MG63 (cell line): ENCODE measurements at regions not wholly inside any gene's neighbourhood (a gene's known extent, or its start where the extent isn't known, plus 50 kb on each side); places are given as distances from the start of the nearest gene placed in this dataset.
"Not testable (repeated sequence)": the region's sequence is repeated elsewhere in the genome, so short reads cannot be mapped to it uniquely, and the experiment has no call there.

Experiments used
- DNase-seq: peaks from one replicate; pipeline ENCODE4 v3.0.0-alpha.2; 2020
- H3K27me3 ChIP-seq: fragments of 250-450 bp; sonication (Bioruptor Pico); 2 replicates; pipeline ENCODE4 v1.5.1; 2020; ENCODE audit warnings: mild to moderate bottlenecking, moderate library complexity
- H3K36me3 ChIP-seq: fragments of 250-450 bp; sonication (Bioruptor Pico); 2 replicates; pipeline ENCODE4 v1.5.1; 2020; ENCODE audit warnings: mild to moderate bottlenecking, moderate library complexity
- H3K4me3 ChIP-seq: fragments of 250-450 bp; sonication (Bioruptor Pico); 2 replicates; pipeline ENCODE4 v1.5.1; 2020; ENCODE audit warnings: mild to moderate bottlenecking, moderate library complexity
- H3K9me3 ChIP-seq: fragments of 250-450 bp; sonication (Bioruptor Pico); 2 replicates; pipeline ENCODE4 v1.5.1; 2020; ENCODE audit warnings: mild to moderate bottlenecking, moderate library complexity

- Histone ChIP-seq H3K36me3 (no peaks in the 10 kb centered on the region), H3K9me3 (no peaks in the 10 kb centered on the region), H3K27me3 (no peaks in the 10 kb centered on the region), H3K4me3 (no peak overlapping the region)
- DNase-seq = no peak
These were observed 194.0 kb upstream of the RBBP8 start for GRCh38 chr18:22739061-22739642.

DNA sequence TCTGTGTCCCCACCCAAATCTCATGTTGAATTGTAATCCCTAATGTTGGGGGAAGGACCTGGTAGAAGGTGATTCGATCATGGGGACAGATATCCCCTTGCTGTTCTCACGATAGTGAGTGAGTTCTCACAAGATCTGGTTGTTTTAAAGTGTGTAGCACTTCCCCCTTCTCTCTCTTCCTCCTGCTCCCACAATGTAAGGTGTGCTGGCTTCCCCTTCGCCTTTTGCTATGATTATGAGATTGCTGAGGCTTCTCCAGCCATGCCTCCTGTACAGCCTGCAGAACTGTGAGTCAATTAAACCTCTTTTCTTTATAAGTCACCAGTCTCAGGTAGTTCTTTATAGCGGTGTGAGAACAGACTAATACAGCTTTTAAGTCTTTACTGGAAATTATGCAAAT is 193.3 kb upstream of the RBBP8 start:
- H3K36me3 ChIP-seq = no peaks in the 10 kb centered on the region
- no peaks in the 10 kb centered on the region for H3K27me3 ChIP-seq
- no peak overlapping the region for H3K4me3 ChIP-seq
- no peaks in the 10 kb centered on the region; the same call in 1 of the 2 replicates for H3K9me3 ChIP-seq
- DNase-seq = no peak

DNA sequence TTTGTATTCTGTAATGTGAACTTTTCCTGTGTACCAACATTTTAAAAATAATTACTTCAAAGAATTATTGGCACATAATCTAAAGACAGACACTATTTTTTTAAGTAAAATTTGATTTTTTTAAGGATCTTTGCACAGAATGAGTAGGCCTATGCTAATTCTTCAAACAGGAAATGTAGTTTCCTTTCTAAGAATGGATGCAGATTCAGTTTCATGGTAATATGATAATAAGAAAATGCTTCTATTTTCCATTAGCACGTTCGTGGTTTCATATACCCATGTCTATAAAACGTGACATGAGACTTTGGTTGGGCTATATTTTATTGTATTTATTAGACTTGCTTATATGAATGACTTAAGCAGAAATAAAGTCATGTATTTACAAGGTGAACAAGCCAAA is 191.8 kb upstream of the RBBP8 start:
- no peaks in the 10 kb centered on the region for H3K27me3 ChIP-seq

DNA sequence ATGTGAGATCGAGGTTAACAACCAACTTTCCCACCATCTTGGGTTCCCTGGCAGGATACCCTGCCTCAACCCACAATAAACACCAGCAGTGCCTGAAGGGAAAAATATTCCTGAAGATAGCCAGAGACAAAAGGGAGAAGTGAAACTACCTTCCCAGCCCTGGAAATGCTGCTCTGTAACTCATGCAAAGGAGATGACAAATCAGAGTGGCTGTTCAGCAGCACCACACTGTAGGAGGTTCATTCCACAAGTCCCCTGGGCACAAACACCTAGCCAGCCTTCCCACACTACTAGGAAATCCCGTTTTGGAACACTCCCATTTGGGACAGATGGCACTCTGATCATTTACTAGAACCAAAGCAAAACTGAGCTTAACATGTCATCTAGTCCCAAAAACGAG is 190.7 kb upstream of the RBBP8 start:
- Histone ChIP-seq H3K36me3 (no peaks in the 10 kb centered on the region), H3K27me3 (no peaks in the 10 kb centered on the region), H3K4me3 (no peak overlapping the region), H3K9me3 (no peaks in the 10 kb centered on the region; the same call in 1 of the 2 replicates)
- no peak for DNase-seq

More for the DNA sequence above, 191.8 kb upstream of the RBBP8 start:
- no peak for DNase-seq
- H3K4me3 ChIP-seq = no peak overlapping the region
- no peaks in the 10 kb centered on the region for H3K36me3 ChIP-seq
- no peaks in the 10 kb centered on the region; the same call in 1 of the 2 replicates for H3K9me3 ChIP-seq

GRCh38 chr18:22745966-22746365 is 187.2 kb upstream of the RBBP8 start:
- H3K9me3 ChIP-seq = no peaks in the 10 kb centered on the region; the same call in 1 of the 2 replicates
- no peaks in the 10 kb centered on the region for H3K36me3 ChIP-seq
- no peak for DNase-seq
- H3K4me3 ChIP-seq = no peak overlapping the region
- H3K27me3 ChIP-seq = no peaks in the 10 kb centered on the region

- no peaks in the 10 kb centered on the region for H3K36me3 ChIP-seq
- H3K27me3 ChIP-seq = no peaks in the 10 kb centered on the region
- no peak for DNase-seq
- no peaks in the 10 kb centered on the region for H3K9me3 ChIP-seq
- no peak overlapping the region for H3K4me3 ChIP-seq
These were observed 181.1 kb upstream of the RBBP8 start for GRCh38 chr18:22752014-22752413.

DNA sequence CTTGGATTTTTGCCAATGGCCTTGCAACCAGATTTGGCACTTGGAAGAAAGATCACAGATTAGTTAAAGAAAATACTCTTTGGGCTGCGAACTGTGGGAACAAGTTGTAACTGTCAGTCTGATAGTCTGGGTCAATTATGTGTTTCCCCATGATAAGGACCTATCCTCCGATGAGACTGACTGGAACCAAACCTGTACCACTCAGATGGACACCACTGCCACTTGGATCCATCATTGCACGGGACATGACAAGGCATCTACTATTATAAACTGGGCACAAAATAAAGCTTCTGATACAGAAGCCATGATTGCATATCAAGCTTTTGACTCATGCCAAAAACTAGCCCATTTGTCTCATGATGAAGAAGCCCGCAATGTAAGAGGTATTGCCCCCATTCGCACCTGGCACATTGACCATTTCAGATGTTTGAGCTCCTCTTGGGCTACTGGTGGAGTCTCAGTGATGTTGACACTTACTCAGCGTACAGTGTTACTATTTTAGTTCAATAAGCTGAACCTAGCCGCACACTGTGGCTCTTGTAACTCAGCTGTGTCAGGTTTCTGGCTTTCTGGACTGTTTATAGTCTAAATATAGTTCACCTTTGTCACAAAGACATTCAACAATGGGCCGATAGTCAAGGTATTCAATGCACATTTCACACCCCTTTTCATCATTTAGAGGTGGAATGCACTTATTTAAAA is 179.8 kb upstream of the RBBP8 start:
- Histone ChIP-seq H3K36me3 (no peaks in the 10 kb centered on the region), H3K27me3 (no peaks in the 10 kb centered on the region), H3K9me3 (no peaks in the 10 kb centered on the region), H3K4me3 (no peak overlapping the region)
- DNase-seq = no peak

DNA sequence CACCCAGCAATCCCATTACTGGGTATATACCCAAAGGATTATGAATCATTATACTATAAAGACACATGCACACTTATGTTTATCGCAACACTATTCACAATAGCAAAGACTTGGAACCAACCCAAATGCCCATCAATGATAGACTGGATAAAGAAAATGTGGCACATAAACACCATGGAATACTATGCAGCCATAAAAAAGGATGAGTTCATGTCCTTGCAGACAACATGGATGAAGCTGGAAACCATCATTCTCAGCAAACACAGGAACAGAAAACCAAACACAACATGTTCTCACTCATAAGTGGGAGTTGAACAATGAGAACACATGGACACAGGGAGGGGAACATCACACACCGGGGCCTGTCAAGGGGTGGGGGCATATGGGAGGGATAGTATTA is 169.1 kb upstream of the RBBP8 start:
- not testable (repeated sequence) for H3K4me3 ChIP-seq, H3K9me3 ChIP-seq, DNase-seq

GRCh38 chr18:22765896-22766295 is 167.2 kb upstream of the RBBP8 start:
- DNase-seq = no peak
- no peak overlapping the region for H3K4me3 ChIP-seq
- H3K36me3 ChIP-seq = no peaks in the 10 kb centered on the region
- no peaks in the 10 kb centered on the region for H3K27me3 ChIP-seq
- peaks cover 3% of the 10 kb centered on the region; the same call in 1 of the 2 replicates for H3K9me3 ChIP-seq

More for the DNA sequence above, 169.1 kb upstream of the RBBP8 start:
- not testable (repeated sequence) for H3K27me3 ChIP-seq, H3K36me3 ChIP-seq

GRCh38 chr18:22767653-22768052 is 165.5 kb upstream of the RBBP8 start:
- no peak for DNase-seq
- Histone ChIP-seq H3K27me3 (no peaks in the 10 kb centered on the region), H3K9me3 (peaks cover 2% of the 10 kb centered on the region; the same call in 1 of the 2 replicates), H3K36me3 (no peaks in the 10 kb centered on the region), H3K4me3 (no peak overlapping the region)

GRCh38 chr18:22773944-22774343 is 159.2 kb upstream of the RBBP8 start:
- no peak overlapping the region for H3K4me3 ChIP-seq
- no peak for DNase-seq
- no peaks in the 10 kb centered on the region for H3K9me3 ChIP-seq
- H3K27me3 ChIP-seq = no peaks in the 10 kb centered on the region
- no peaks in the 10 kb centered on the region for H3K36me3 ChIP-seq

- no peaks in the 10 kb centered on the region for H3K36me3 ChIP-seq
- no peaks in the 10 kb centered on the region for H3K27me3 ChIP-seq
- no peak for DNase-seq
- H3K9me3 ChIP-seq = no peaks in the 10 kb centered on the region
- H3K4me3 ChIP-seq = no peak overlapping the region
These were observed 154.1 kb upstream of the RBBP8 start for GRCh38 chr18:22778996-22779395.

GRCh38 chr18:22783245-22783644 is 149.9 kb upstream of the RBBP8 start:
- Histone ChIP-seq H3K27me3 (no peaks in the 10 kb centered on the region), H3K4me3 (no peak overlapping the region), H3K36me3 (no peaks in the 10 kb centered on the region), H3K9me3 (no peaks in the 10 kb centered on the region)
- DNase-seq = no peak

GRCh38 chr18:22783662-22784076 is 149.5 kb upstream of the RBBP8 start:
- H3K9me3 ChIP-seq = no peaks in the 10 kb centered on the region

DNA sequence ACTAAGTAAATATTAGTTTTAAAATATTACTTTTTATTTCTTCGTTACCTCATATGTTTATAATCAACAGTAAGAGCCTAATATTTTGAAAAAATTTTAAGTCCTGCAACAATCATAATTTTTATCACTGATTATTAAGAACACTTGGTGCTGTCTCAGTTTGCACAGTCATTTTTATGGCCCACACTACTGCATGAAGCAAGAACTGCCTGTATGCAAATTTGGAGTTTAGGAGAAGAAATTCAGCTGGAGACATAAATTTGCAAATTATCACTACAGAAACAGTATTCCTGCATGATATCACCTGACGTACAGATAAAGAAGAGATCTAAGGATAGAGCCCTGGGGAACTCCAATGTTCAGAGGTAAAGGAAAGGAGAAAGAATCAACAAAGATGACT is 144.1 kb upstream of the RBBP8 start:
- Histone ChIP-seq H3K36me3 (no peaks in the 10 kb centered on the region), H3K27me3 (no peaks in the 10 kb centered on the region), H3K4me3 (no peak overlapping the region), H3K9me3 (no peaks in the 10 kb centered on the region)
- DNase-seq = no peak

More at GRCh38 chr18:22783662-22784076, 149.5 kb upstream of the RBBP8 start:
- Histone ChIP-seq H3K36me3 (no peaks in the 10 kb centered on the region), H3K27me3 (no peaks in the 10 kb centered on the region), H3K4me3 (no peak overlapping the region)
- DNase-seq = no peak

DNA sequence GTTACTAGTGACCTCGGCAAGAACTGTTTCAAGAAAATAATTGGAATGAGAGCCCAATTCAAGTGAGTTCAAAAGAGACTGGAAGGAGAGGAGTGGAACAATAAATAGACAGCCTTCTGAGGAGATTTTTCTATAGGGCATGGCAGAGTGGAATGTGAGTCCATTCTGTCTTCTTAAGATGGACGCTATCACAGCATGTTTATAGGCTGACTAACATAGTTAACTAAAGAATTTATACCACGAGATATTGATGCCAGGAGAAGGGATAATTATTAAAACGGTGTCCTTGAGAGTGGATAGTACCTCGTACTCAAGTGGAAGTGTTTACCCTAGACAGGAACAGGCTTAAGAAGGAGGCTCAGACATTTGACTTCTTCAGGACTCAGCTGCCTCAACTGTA is 143.5 kb upstream of the RBBP8 start:
- no peak for DNase-seq
- Histone ChIP-seq H3K36me3 (no peaks in the 10 kb centered on the region), H3K27me3 (no peaks in the 10 kb centered on the region), H3K9me3 (no peaks in the 10 kb centered on the region), H3K4me3 (no peak overlapping the region)

GRCh38 chr18:22790545-22791309 is 142.4 kb upstream of the RBBP8 start:
- H3K9me3 ChIP-seq = no peaks in the 10 kb centered on the region
- H3K4me3 ChIP-seq = no peak overlapping the region
- DNase-seq = no peak
- H3K27me3 ChIP-seq = no peaks in the 10 kb centered on the region
- no peaks in the 10 kb centered on the region for H3K36me3 ChIP-seq

- no peak overlapping the region for H3K4me3 ChIP-seq
- H3K36me3 ChIP-seq = no peaks in the 10 kb centered on the region
- DNase-seq = no peak
- no peaks in the 10 kb centered on the region for H3K9me3 ChIP-seq
- no peaks in the 10 kb centered on the region for H3K27me3 ChIP-seq
These were observed 141.9 kb upstream of the RBBP8 start for GRCh38 chr18:22791310-22791610.
